H1 (cell line): ENCODE measurements at regions not wholly inside any gene's neighbourhood (a gene's known extent, or its start where the extent isn't known, plus 50 kb on each side); places are given as distances from the start of the nearest gene placed in this dataset.

Source experiments
- KDM4A ChIP-seq: IDR thresholded peaks from one replicate; pipeline ENCODE4 v1.7.1; 2012; ENCODE audit warnings: low read depth, mild to moderate bottlenecking, moderate library complexity, low read length, inconsistent platforms; ENCODE audit not compliant: severe bottlenecking
- TF ChIP-seq, protein P1 (sequence below), 3 experiments: IDR thresholded peaks; 1 replicate in 2 of 3; 2 replicates in 1 of 3; pipeline versions ENCODE4 v1.5.1 to v1.6.1; 2011; ENCODE audit warnings: low read length in 3 of 3, mild to moderate bottlenecking in 3 of 3, inconsistent platforms in 2 of 3, low read depth in 1 of 3, moderate library complexity in 1 of 3; ENCODE audit not compliant: insufficient read depth in 1 of 3; ENCODE audit errors: control extremely low read depth in 1 of 3

DNA sequence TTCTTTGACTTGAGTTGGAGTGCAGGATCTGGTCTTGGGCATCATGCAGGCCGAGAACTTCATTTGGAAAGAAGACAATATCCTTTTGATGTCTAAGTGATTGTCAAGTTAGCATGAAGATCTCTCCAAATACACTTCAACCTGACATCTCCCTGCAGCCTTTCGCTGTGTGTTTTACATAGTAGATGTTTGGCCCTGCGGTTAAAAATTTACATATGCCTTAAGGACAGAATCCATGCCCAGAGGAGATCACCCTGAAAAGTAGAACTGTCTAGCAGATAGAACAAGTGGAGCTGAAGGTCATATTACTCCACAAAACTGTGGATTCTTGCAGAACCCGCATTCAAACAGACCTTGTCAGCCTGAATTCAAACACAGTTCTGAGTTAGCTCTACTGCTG is 409.9 kb downstream of the LPIN1 start (continued):
- TF ChIP-seq, protein P1, sequence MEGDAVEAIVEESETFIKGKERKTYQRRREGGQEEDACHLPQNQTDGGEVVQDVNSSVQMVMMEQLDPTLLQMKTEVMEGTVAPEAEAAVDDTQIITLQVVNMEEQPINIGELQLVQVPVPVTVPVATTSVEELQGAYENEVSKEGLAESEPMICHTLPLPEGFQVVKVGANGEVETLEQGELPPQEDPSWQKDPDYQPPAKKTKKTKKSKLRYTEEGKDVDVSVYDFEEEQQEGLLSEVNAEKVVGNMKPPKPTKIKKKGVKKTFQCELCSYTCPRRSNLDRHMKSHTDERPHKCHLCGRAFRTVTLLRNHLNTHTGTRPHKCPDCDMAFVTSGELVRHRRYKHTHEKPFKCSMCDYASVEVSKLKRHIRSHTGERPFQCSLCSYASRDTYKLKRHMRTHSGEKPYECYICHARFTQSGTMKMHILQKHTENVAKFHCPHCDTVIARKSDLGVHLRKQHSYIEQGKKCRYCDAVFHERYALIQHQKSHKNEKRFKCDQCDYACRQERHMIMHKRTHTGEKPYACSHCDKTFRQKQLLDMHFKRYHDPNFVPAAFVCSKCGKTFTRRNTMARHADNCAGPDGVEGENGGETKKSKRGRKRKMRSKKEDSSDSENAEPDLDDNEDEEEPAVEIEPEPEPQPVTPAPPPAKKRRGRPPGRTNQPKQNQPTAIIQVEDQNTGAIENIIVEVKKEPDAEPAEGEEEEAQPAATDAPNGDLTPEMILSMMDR (IDR thresholded peaks at IDR 0.05; ENCODE audit: control extremely low read depth in 1 of 3, insufficient read depth in 1 of 3, low read depth in 1 of 3, low read length in 3 of 3) = no peak
- TF ChIP-seq KDM4A = no peak
- TF ChIP-seq, all 59 proteins: peak for 0
